Activated naive CD4-positive, alpha-beta T cell treated with anti-CD3 and anti-CD28 coated beads, Interleukin-2, amount 10 ng/mL, durations not matched to agents 7 days and 5 days (primary cell): ENCODE measurements at regions not wholly inside any gene's neighbourhood (a gene's known extent, or its start where the extent isn't known, plus 50 kb on each side); places are given as distances from the start of the nearest gene placed in this dataset.
"Not testable (repeated sequence)": the region's sequence is repeated elsewhere in the genome, so short reads cannot be mapped to it uniquely, and the experiment has no call there.

ENCODE experiments used
- CTCF ChIA-PET: fragments of 350-600 bp; sonication (Branson Sonifier 250); formaldehyde crosslinking; loops from one replicate; lab custom pipeline; 2021; ENCODE audit warnings: antibody characterized with exemption; lab: Charles Lee
- DNase-seq: peaks from one replicate; pipeline ENCODE4 v3.0.0-alpha.2; 2020
- H3K27ac Mint-ChIP-seq: one replicate; pipeline ENCODE4 v1.8.0; 2021; ENCODE audit warnings: mild to moderate bottlenecking, moderate library complexity, mixed read lengths
- H3K27me3 Mint-ChIP-seq: one replicate; pipeline ENCODE4 v1.8.0; 2021; ENCODE audit warnings: mild to moderate bottlenecking, mixed read lengths
- H3K36me3 Mint-ChIP-seq: one replicate; pipeline ENCODE4 v1.8.0; 2021; ENCODE audit warnings: mixed read lengths
- H3K4me1 Mint-ChIP-seq: one replicate; pipeline ENCODE4 v1.8.0; 2021; ENCODE audit warnings: mixed read lengths
- H3K4me3 Mint-ChIP-seq: one replicate; pipeline ENCODE4 v1.8.0; 2021; ENCODE audit warnings: mild to moderate bottlenecking, moderate library complexity, mixed read lengths
- H3K9me3 Mint-ChIP-seq: one replicate; pipeline ENCODE4 v1.8.0; 2021; ENCODE audit warnings: mixed read lengths

DNA sequence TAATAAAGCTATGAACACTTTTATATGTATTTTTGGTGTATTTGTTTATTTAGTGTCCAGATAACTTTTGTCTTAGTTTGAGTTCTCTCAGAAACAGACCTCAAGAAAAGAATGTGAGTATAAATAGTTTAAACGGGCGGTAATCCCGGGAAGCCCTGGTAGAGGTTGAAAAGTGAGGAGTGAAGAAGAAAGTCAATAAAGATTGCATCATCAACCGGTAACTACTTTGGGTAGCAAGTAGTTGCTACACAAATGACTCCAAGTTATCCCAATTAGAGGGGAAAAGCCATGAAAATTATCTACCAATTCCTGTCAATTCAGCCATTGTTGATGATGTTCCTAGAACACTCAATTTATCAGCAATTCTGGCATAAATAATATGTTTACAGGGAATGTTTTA, 870.3 kb upstream of the RAG2 start:
- no peak for DNase-seq
- H3K27me3 Mint-ChIP-seq, result no peaks in the 10 kb centered on the region
- H3K27ac Mint-ChIP-seq, result no peak overlapping the region
- no peak overlapping the region for H3K4me3 Mint-ChIP-seq
- H3K4me1 Mint-ChIP-seq, result no peaks in the 10 kb centered on the region
- H3K36me3 Mint-ChIP-seq, result no peaks in the 10 kb centered on the region
- H3K9me3 Mint-ChIP-seq, result peaks cover 8% of the 10 kb centered on the region
- CTCF ChIA-PET, result no interaction called here

- H3K4me3 Mint-ChIP-seq, result no peak overlapping the region
- no peaks in the 10 kb centered on the region for H3K4me1 Mint-ChIP-seq
- CTCF ChIA-PET, result no interaction called here
- no peaks in the 10 kb centered on the region for H3K27me3 Mint-ChIP-seq
- no peak overlapping the region for H3K27ac Mint-ChIP-seq
- H3K36me3 Mint-ChIP-seq, result no peaks in the 10 kb centered on the region
- H3K9me3 Mint-ChIP-seq, result peaks cover 6% of the 10 kb centered on the region
- no peak for DNase-seq
Measured at GRCh38 chr11:37465221-37465620, 867.2 kb upstream of the RAG2 start.

- H3K4me3 Mint-ChIP-seq, result no peak overlapping the region
- no peaks in the 10 kb centered on the region for H3K4me1 Mint-ChIP-seq
- no peaks in the 10 kb centered on the region for H3K27me3 Mint-ChIP-seq
- CTCF ChIA-PET, result no interaction called here
- no peak overlapping the region for H3K27ac Mint-ChIP-seq
- no peaks in the 10 kb centered on the region for H3K9me3 Mint-ChIP-seq
- DNase-seq, result no peak
- H3K36me3 Mint-ChIP-seq, result no peaks in the 10 kb centered on the region
Measured at GRCh38 chr11:37459456-37459855, 861.4 kb upstream of the RAG2 start.

DNA sequence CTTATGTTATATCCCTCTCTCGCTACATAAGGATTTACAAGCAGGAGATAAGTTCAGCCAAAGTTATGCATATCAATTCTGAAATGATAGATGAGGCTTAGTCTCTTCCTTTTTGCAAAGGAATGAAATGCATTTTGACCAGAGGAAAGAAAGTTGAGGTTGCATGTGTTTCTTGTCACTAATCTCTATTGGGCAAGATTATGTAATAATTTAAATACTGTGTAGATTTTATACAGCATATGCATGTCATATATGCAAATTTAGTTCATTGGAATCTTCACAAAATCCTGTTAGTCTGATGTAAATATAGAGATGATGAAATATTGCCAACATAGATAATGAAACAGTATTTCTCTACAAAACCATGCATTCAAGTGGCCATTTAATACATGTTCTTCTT, 858.7 kb upstream of the RAG2 start:
- Mint-ChIP-seq H3K4me1 (no peaks in the 10 kb centered on the region), H3K9me3 (peaks cover 2% of the 10 kb centered on the region), H3K36me3 (no peaks in the 10 kb centered on the region), H3K27ac (no peak overlapping the region), H3K27me3 (no peaks in the 10 kb centered on the region), H3K4me3 (no peak overlapping the region)
- CTCF ChIA-PET, result no interaction called here
- no peak for DNase-seq

- Mint-ChIP-seq H3K4me1 (no peaks in the 10 kb centered on the region), H3K27me3 (no peaks in the 10 kb centered on the region), H3K9me3 (peaks cover 4% of the 10 kb centered on the region), H3K36me3 (no peaks in the 10 kb centered on the region), H3K27ac (no peak overlapping the region), H3K4me3 (no peak overlapping the region)
- no peak for DNase-seq
- CTCF ChIA-PET, result no interaction called here
Measured at GRCh38 chr11:37451903-37452302, 853.9 kb upstream of the RAG2 start.

DNA sequence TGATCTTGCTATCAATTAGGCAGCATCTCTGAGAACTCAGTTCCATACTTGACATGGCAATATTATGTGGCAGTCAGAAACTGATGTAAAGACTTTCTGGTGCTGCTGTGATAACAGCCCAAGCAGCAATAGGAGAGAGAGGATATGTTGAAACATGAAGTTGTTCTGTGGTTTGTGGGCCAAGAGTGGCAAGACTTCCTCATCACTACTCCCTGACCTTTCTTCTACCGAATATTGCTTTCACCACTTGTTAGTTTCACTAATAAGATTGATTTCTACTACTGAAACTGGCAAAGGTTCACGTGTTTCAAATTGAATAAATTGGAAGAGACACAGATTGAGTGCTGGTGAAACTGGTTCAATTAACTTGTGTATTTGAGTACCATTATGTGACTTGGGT, 852.6 kb upstream of the RAG2 start:
- Mint-ChIP-seq H3K27me3 (no peaks in the 10 kb centered on the region), H3K36me3 (no peaks in the 10 kb centered on the region), H3K4me3 (no peak overlapping the region), H3K27ac (no peak overlapping the region), H3K4me1 (no peaks in the 10 kb centered on the region), H3K9me3 (peaks cover 4% of the 10 kb centered on the region)
- DNase-seq, result no peak
- CTCF ChIA-PET, result interaction anchor here (0.7 kb wide), 1 partner anchor 150 kb away, joined by 3 read pairs; no protein-coding TSS in a partner anchor

DNA sequence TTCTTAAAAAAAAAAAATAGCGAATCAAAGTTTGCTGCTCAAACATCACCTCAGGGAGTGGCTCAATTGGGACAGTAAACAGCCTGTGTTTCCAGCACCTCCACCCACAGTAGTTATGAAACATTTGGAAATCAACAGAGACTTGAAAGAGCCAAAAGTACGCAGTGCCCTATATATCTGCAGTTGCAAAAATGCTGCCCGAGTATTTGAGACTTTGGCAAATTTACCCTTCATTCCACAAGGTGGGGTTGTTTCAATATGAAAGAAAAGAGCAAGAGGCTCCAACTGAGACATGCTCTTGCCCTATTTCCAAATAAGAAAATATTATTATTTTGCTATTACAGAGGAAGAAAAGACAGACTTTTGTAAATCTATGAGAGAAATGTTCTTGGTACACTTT, 851.1 kb upstream of the RAG2 start:
- H3K4me3 Mint-ChIP-seq, result no peak overlapping the region
- no peaks in the 10 kb centered on the region for H3K4me1 Mint-ChIP-seq
- no peak for DNase-seq
- CTCF ChIA-PET, result no interaction called here
- no peaks in the 10 kb centered on the region for H3K36me3 Mint-ChIP-seq
- H3K27me3 Mint-ChIP-seq, result no peaks in the 10 kb centered on the region
- peaks cover 6% of the 10 kb centered on the region for H3K9me3 Mint-ChIP-seq
- no peak overlapping the region for H3K27ac Mint-ChIP-seq

DNA sequence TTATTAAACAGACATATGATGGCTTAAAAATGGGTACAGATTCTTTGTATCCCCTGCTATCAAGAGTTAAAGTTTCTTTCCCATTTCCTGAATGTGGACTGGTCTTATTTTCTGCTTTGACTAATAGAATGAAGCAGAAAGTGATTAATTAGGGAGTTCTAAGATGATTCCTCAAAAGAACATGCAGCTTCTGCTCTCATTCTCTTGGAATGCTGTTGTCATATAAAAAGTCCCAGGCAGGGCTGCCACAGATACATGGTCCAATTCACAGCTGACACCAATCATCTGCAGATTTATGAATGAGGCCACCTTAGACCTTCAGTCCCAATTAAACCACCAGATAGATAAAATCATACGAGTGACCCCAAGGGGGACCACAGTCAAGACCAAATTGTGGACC, 844.5 kb upstream of the RAG2 start:
- Mint-ChIP-seq H3K36me3 (no peaks in the 10 kb centered on the region), H3K9me3 (peaks cover 4% of the 10 kb centered on the region), H3K4me3 (no peak overlapping the region), H3K27me3 (no peaks in the 10 kb centered on the region), H3K27ac (no peak overlapping the region), H3K4me1 (no peaks in the 10 kb centered on the region)
- DNase-seq, result no peak
- CTCF ChIA-PET, result no interaction called here

GRCh38 chr11:37431633-37432230, 833.7 kb upstream of the RAG2 start:
- DNase-seq, H3K36me3 Mint-ChIP-seq, H3K4me1 Mint-ChIP-seq, H3K4me3 Mint-ChIP-seq, H3K27ac Mint-ChIP-seq, CTCF ChIA-PET, H3K27me3 Mint-ChIP-seq: not testable (repeated sequence)
- H3K9me3 Mint-ChIP-seq, result peaks cover 24% of the 10 kb centered on the region

DNA sequence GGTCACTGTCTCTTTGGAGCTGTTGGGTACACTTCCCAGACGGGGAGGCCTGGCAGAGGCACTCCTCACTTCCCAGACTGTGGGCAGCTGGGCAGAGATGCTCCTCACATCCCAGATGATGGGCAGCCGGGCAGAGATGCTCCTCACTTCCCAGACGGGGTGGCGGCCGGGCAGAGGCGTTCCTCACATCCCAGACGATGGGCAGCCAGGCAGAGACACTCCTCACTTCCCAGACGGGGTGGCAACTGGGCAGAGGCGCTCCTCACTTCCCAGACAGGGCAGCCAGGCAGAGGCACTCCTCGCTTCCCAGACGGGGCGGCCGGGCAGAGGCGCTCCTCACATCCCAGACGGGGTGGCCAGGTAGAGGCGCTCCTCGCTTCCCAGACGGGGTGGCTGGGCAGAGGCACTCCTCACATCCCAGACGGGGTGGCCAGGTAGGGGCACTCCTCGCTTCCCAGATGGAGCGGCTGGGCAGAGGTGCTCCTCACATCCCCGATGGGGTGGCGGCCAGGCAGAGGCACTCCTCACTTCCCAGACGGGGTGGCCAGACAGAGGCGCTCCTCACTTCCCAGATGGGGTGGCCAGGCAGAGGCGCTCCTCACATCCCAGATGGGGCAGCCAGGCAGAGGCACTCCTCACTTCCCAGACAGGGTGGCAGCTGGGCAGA, 833.1 kb upstream of the RAG2 start:
- peaks cover 24% of the 10 kb centered on the region for H3K9me3 Mint-ChIP-seq
- H3K36me3 Mint-ChIP-seq, DNase-seq, H3K4me3 Mint-ChIP-seq, H3K27ac Mint-ChIP-seq, H3K27me3 Mint-ChIP-seq, CTCF ChIA-PET, H3K4me1 Mint-ChIP-seq: not testable (repeated sequence)

DNA sequence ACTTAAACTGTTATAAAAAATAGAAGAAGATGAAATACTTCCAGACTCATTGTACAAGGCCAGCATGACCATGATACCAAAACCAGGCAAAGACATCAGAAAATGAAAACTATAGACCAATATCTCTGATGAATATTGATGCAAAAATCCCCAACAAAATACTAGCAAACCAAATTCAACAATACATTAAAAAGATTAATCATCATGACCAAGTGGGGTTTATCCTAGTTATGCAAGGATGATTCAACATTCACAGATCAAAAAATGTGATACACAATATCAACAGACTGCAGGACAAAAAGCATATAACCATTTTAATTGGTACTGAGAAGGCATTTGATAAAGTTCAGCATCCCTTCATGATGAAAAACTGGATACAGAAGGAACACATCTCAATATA, 824.5 kb upstream of the RAG2 start:
- Mint-ChIP-seq H3K27ac (no peak overlapping the region), H3K27me3 (no peaks in the 10 kb centered on the region), H3K4me1 (no peaks in the 10 kb centered on the region), H3K9me3 (peaks cover 24% of the 10 kb centered on the region), H3K36me3 (no peaks in the 10 kb centered on the region), H3K4me3 (no peak overlapping the region)
- no peak for DNase-seq
- CTCF ChIA-PET, result no interaction called here

GRCh38 chr11:37411289-37411688, 813.3 kb upstream of the RAG2 start:
- CTCF ChIA-PET, result no interaction called here
- Mint-ChIP-seq H3K27me3 (no peaks in the 10 kb centered on the region), H3K4me1 (no peaks in the 10 kb centered on the region), H3K4me3 (no peak overlapping the region), H3K9me3 (peaks cover 9% of the 10 kb centered on the region), H3K27ac (no peak overlapping the region), H3K36me3 (no peaks in the 10 kb centered on the region)
- no peak for DNase-seq

GRCh38 chr11:37409124-37409523, 811.1 kb upstream of the RAG2 start:
- H3K4me1 Mint-ChIP-seq, result no peaks in the 10 kb centered on the region
- no peak for DNase-seq
- no peak overlapping the region for H3K4me3 Mint-ChIP-seq
- peaks cover 16% of the 10 kb centered on the region for H3K9me3 Mint-ChIP-seq
- no peaks in the 10 kb centered on the region for H3K27me3 Mint-ChIP-seq
- CTCF ChIA-PET, result no interaction called here
- H3K27ac Mint-ChIP-seq, result no peak overlapping the region
- H3K36me3 Mint-ChIP-seq, result no peaks in the 10 kb centered on the region

- Mint-ChIP-seq H3K27me3 (no peaks in the 10 kb centered on the region), H3K9me3 (peaks cover 16% of the 10 kb centered on the region), H3K36me3 (no peaks in the 10 kb centered on the region), H3K4me1 (no peaks in the 10 kb centered on the region), H3K27ac (no peak overlapping the region), H3K4me3 (no peak overlapping the region)
- CTCF ChIA-PET, result no interaction called here
- no peak for DNase-seq
Measured at GRCh38 chr11:37407461-37407860, 809.4 kb upstream of the RAG2 start.

GRCh38 chr11:37406651-37407050, 808.6 kb upstream of the RAG2 start:
- no peaks in the 10 kb centered on the region for H3K4me1 Mint-ChIP-seq
- CTCF ChIA-PET, result no interaction called here

More at GRCh38 chr11:37406651-37407050, 808.6 kb upstream of the RAG2 start:
- H3K27ac Mint-ChIP-seq, result no peak overlapping the region
- no peaks in the 10 kb centered on the region for H3K36me3 Mint-ChIP-seq
- DNase-seq, result no peak
- H3K27me3 Mint-ChIP-seq, result no peaks in the 10 kb centered on the region
- H3K9me3 Mint-ChIP-seq, result peaks cover 11% of the 10 kb centered on the region
- no peak overlapping the region for H3K4me3 Mint-ChIP-seq
